ENCODE measurements at regions not wholly inside any gene's neighbourhood (a gene's known extent, or its start where the extent isn't known, plus 50 kb on each side); places are given as distances from the start of the nearest gene placed in this dataset.
"Not testable (repeated sequence)": the region's sequence is repeated elsewhere in the genome, so short reads cannot be mapped to it uniquely, and the experiment has no call there.

DNA sequence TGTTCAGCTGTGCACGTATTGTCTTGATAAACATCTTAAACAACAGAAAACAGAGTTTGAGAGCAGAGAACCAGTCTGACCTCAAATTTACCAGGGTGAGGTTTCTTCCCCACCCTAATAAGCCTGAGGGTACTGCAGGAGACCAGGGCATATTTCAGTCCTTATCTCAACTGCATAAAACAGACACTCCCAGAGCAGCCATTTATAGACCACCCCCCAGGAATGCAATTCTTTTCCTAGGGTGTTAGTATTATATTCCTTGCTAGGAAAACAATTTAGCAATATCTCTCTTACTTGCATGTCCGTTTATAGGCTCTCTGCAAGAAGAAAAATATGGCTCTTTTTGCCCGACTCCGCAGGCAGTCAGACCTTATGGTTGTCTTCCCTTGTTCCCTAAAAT is 747.2 kb downstream of the TTLL7 start:
- not testable (repeated sequence) for H3K27me3 ChIP-seq (ENCODE audit: control insufficient read depth in 2 of 2, insufficient read depth in 1 of 2, low read length in 1 of 2); H3K4me3 ChIP-seq (ENCODE audit: low read length in 2 of 2); DNase-seq (ENCODE audit: low read depth in 6 of 9, low spot score in 9 of 9); H3K4me1 ChIP-seq (ENCODE audit: control insufficient read depth in 2 of 2, insufficient read depth in 2 of 2, low read length in 2 of 2); H3K9me3 ChIP-seq (ENCODE audit: control insufficient read depth in 2 of 2, insufficient read depth in 1 of 2, low read length in 1 of 2); H3K36me3 ChIP-seq (ENCODE audit: control insufficient read depth in 2 of 2, insufficient read depth in 2 of 2, low read length in 1 of 2); H3K27ac ChIP-seq (ENCODE audit: low read depth in 1 of 2, low read length in 1 of 2)
- WGBS: 92% methylated on average over 4 of the region's 4 CpGs

DNA sequence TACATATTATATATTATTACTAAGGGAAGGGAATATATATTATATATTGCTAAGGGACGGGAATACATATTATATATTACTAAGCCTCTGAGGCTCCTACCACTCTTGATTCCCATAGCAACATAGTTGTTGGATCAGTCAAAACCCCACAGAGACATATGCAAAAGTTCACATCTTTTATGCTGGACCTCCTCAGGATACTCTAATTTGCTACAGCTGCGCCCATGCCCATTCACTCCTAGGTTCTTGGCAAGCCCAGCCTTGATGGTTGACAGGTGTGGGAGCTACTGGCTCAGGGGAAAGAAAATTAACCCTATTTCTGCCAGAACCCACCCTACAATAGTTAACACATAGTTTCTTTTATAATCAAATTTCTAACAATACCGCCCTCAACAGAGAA is 752.2 kb downstream of the TTLL7 start:
- 96% methylated on average over 3 of the region's 3 CpGs for WGBS
- not testable (repeated sequence) for H3K36me3 ChIP-seq (ENCODE audit: control insufficient read depth in 2 of 2, insufficient read depth in 2 of 2, low read length in 1 of 2)

DNA sequence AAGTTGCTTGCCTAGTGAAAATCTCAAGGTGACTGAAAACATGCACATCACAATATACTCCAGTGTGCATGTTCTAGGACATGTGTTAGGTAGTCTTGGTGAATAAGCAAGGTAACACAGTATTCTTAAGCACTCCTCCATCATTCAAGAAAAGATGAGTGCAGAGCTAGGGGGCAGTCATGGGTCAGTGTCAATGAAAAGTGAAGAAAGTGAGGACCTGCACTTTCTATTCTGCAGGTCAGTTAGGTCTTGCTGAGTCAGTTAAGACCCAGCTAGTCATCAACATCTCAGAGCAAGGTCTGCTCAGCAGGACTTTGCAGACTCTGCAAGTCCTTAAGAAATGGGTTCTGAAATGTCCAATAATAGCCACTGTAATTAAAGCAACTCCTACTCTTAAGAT is 754.1 kb downstream of the TTLL7 start:
- DNase-seq (ENCODE audit: low read depth in 6 of 9, low spot score in 9 of 9); H3K27ac ChIP-seq (ENCODE audit: low read depth in 1 of 2, low read length in 1 of 2); H3K4me3 ChIP-seq (ENCODE audit: low read length in 2 of 2); H3K4me1 ChIP-seq (ENCODE audit: control insufficient read depth in 2 of 2, insufficient read depth in 2 of 2, low read length in 2 of 2); H3K27me3 ChIP-seq (ENCODE audit: control insufficient read depth in 2 of 2, insufficient read depth in 1 of 2, low read length in 1 of 2); H3K9me3 ChIP-seq (ENCODE audit: control insufficient read depth in 2 of 2, insufficient read depth in 1 of 2, low read length in 1 of 2); H3K36me3 ChIP-seq (ENCODE audit: control insufficient read depth in 2 of 2, insufficient read depth in 2 of 2, low read length in 1 of 2): not testable (repeated sequence)

More for the DNA sequence above, 752.2 kb downstream of the TTLL7 start:
- H3K4me3 ChIP-seq (ENCODE audit: low read length in 2 of 2); H3K27me3 ChIP-seq (ENCODE audit: control insufficient read depth in 2 of 2, insufficient read depth in 1 of 2, low read length in 1 of 2); H3K27ac ChIP-seq (ENCODE audit: low read depth in 1 of 2, low read length in 1 of 2); H3K9me3 ChIP-seq (ENCODE audit: control insufficient read depth in 2 of 2, insufficient read depth in 1 of 2, low read length in 1 of 2); DNase-seq (ENCODE audit: low read depth in 6 of 9, low spot score in 9 of 9); H3K4me1 ChIP-seq (ENCODE audit: control insufficient read depth in 2 of 2, insufficient read depth in 2 of 2, low read length in 2 of 2): not testable (repeated sequence)

DNA sequence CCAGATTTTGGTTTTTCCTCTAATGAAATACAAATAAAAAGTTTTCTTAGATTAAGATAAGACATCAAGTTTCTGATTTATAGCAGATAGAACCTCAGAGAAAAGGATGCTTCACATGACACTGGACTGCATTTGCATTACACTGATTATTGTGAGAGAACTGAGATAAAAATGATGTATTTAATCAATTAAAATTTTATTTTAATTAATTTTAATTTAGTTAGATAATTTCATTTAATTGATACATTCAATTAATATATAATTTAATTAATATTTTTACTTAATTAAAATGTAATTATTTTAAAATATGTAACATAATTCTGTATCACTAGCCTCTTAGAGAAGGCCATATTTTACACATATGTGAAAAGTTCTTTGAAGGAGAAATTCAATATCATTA is 759.4 kb downstream of the TTLL7 start:
- not testable (repeated sequence) for DNase-seq (ENCODE audit: low read depth in 6 of 9, low spot score in 9 of 9); H3K36me3 ChIP-seq (ENCODE audit: control insufficient read depth in 2 of 2, insufficient read depth in 2 of 2, low read length in 1 of 2); H3K4me1 ChIP-seq (ENCODE audit: control insufficient read depth in 2 of 2, insufficient read depth in 2 of 2, low read length in 2 of 2); H3K4me3 ChIP-seq (ENCODE audit: low read length in 2 of 2); H3K27me3 ChIP-seq (ENCODE audit: control insufficient read depth in 2 of 2, insufficient read depth in 1 of 2, low read length in 1 of 2); H3K9me3 ChIP-seq (ENCODE audit: control insufficient read depth in 2 of 2, insufficient read depth in 1 of 2, low read length in 1 of 2); H3K27ac ChIP-seq (ENCODE audit: low read depth in 1 of 2, low read length in 1 of 2)

DNA sequence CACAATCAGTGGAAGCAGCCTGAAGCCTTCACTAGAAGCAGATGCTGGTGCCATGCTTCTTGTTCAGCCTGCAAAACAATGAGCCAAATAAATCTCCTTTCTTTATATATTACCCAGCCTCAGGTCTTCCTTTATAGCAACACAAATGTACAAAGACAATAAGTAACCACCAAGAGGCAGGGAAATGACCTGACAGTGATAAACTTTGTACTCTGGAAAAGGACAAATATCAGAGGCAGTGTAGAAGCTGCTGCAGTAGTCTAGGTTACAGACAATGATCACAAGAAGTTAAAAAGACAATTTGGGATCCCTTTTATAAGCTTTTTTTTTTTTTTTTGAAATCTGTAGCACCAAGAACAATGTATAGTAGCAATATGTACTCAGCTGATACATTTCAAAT is 760.3 kb downstream of the TTLL7 start:
- DNase-seq (ENCODE audit: low read depth in 6 of 9, low spot score in 9 of 9); H3K4me1 ChIP-seq (ENCODE audit: control insufficient read depth in 2 of 2, insufficient read depth in 2 of 2, low read length in 2 of 2); H3K36me3 ChIP-seq (ENCODE audit: control insufficient read depth in 2 of 2, insufficient read depth in 2 of 2, low read length in 1 of 2); H3K27me3 ChIP-seq (ENCODE audit: control insufficient read depth in 2 of 2, insufficient read depth in 1 of 2, low read length in 1 of 2); H3K4me3 ChIP-seq (ENCODE audit: low read length in 2 of 2); H3K9me3 ChIP-seq (ENCODE audit: control insufficient read depth in 2 of 2, insufficient read depth in 1 of 2, low read length in 1 of 2); H3K27ac ChIP-seq (ENCODE audit: low read depth in 1 of 2, low read length in 1 of 2): not testable (repeated sequence)

DNA sequence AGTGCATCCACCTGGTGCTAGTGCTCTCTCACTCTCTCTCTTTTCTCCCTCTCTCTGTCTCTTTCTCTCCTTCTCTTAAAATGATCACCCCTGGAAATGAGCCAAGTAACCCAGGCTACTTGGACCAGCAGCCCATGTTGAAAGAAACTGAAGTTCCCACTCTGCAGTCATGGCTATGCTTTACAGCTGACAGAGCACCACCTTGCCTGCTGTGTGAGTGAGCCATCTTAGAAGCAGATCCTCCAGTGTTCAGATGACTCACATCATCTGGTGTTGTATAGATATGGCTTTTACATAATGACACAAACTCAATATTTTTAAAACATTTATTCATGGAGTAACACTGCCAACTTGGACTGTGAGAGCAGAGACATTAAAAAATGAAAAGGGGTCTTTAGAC is 779.1 kb downstream of the TTLL7 start:
- not testable (repeated sequence) for H3K27me3 ChIP-seq (ENCODE audit: control insufficient read depth in 2 of 2, insufficient read depth in 1 of 2, low read length in 1 of 2); H3K9me3 ChIP-seq (ENCODE audit: control insufficient read depth in 2 of 2, insufficient read depth in 1 of 2, low read length in 1 of 2); H3K36me3 ChIP-seq (ENCODE audit: control insufficient read depth in 2 of 2, insufficient read depth in 2 of 2, low read length in 1 of 2); DNase-seq (ENCODE audit: low read depth in 6 of 9, low spot score in 9 of 9); H3K4me3 ChIP-seq (ENCODE audit: low read length in 2 of 2); H3K4me1 ChIP-seq (ENCODE audit: control insufficient read depth in 2 of 2, insufficient read depth in 2 of 2, low read length in 2 of 2); H3K27ac ChIP-seq (ENCODE audit: low read depth in 1 of 2, low read length in 1 of 2)

DNA sequence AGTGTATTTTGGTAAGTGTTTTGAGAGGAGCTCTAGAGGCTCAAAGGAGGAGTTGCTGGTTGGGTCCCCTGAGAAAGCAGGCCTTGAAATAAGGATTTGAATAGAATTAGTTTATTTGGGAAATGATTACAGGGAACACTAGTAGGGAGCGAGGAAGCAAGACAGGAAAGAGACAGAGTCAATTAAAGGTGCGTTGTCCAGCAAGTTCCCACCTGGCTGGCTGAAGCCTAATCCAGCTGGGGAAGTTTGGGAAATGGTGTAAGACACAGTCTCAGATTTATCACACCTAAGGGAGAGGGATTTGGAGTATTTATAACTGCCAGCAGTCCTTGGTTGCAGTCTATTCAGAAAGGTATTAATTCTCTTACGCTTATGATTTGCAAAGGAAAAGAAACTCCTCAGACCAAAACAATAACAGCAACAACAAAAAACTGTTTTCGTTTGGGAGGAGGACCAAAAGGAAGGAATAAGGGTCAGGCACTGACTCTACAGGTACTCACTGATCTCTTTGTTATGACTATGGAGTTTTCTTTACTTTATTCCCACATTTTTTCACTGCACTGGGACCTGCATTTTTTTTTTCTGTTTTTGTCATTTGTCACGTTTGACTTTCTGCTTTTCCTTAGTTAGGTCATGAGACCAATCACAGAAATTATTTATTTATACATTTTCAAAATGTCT is 780.8 kb downstream of the TTLL7 start:
- H3K27ac ChIP-seq (ENCODE audit: low read depth in 1 of 2, low read length in 1 of 2); H3K4me1 ChIP-seq (ENCODE audit: control insufficient read depth in 2 of 2, insufficient read depth in 2 of 2, low read length in 2 of 2); DNase-seq (ENCODE audit: low read depth in 6 of 9, low spot score in 9 of 9); H3K4me3 ChIP-seq (ENCODE audit: low read length in 2 of 2); H3K36me3 ChIP-seq (ENCODE audit: control insufficient read depth in 2 of 2, insufficient read depth in 2 of 2, low read length in 1 of 2); H3K27me3 ChIP-seq (ENCODE audit: control insufficient read depth in 2 of 2, insufficient read depth in 1 of 2, low read length in 1 of 2); H3K9me3 ChIP-seq (ENCODE audit: control insufficient read depth in 2 of 2, insufficient read depth in 1 of 2, low read length in 1 of 2): not testable (repeated sequence)
- WGBS: 85% methylated on average over 5 of the region's 5 CpGs

DNA sequence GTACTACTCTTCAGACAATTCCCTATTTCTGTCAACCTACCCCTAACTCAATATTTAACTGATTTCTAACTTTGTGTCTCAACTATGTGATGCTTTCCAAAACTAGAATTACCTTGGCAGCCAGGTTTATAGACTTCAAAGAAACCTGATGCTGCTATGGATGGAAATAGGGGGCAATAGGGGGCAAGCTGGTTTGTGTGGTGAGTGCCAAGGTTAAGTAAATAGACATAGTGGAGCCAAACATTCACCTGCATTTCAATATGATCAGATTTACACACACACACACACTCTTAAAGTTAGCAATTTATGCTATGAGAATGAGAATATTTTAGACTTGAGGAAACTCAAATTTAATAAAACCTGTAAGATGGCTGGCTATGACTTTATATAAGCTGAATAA is 784.6 kb downstream of the TTLL7 start:
- H3K27ac ChIP-seq (ENCODE audit: low read depth in 1 of 2, low read length in 1 of 2); DNase-seq (ENCODE audit: low read depth in 6 of 9, low spot score in 9 of 9); H3K4me3 ChIP-seq (ENCODE audit: low read length in 2 of 2); H3K36me3 ChIP-seq (ENCODE audit: control insufficient read depth in 2 of 2, insufficient read depth in 2 of 2, low read length in 1 of 2); H3K9me3 ChIP-seq (ENCODE audit: control insufficient read depth in 2 of 2, insufficient read depth in 1 of 2, low read length in 1 of 2); H3K4me1 ChIP-seq (ENCODE audit: control insufficient read depth in 2 of 2, insufficient read depth in 2 of 2, low read length in 2 of 2); H3K27me3 ChIP-seq (ENCODE audit: control insufficient read depth in 2 of 2, insufficient read depth in 1 of 2, low read length in 1 of 2): not testable (repeated sequence)

DNA sequence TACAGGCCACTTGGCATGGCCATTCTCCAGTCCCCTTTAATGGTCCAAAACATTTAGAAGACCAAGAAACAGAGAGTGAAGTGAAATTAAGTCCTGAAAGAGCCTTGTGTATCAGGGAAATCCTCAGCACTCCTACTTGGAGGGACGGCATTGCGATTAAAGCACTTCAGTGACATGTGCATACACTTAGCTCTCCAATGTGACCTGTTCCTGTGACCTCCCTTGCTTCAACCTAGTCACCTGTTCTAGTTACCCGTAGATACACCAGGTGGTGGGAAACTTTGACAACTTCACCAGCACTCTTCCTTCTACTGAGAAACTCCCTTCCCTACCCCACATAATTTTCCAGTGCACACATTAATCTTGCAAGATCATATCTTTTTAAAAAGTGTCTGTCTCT is 785.3 kb downstream of the TTLL7 start:
- not testable (repeated sequence) for H3K9me3 ChIP-seq (ENCODE audit: control insufficient read depth in 2 of 2, insufficient read depth in 1 of 2, low read length in 1 of 2); H3K27me3 ChIP-seq (ENCODE audit: control insufficient read depth in 2 of 2, insufficient read depth in 1 of 2, low read length in 1 of 2); H3K27ac ChIP-seq (ENCODE audit: low read depth in 1 of 2, low read length in 1 of 2); H3K36me3 ChIP-seq (ENCODE audit: control insufficient read depth in 2 of 2, insufficient read depth in 2 of 2, low read length in 1 of 2); DNase-seq (ENCODE audit: low read depth in 6 of 9, low spot score in 9 of 9); H3K4me3 ChIP-seq (ENCODE audit: low read length in 2 of 2); H3K4me1 ChIP-seq (ENCODE audit: control insufficient read depth in 2 of 2, insufficient read depth in 2 of 2, low read length in 2 of 2)
- 100% methylated on average over 3 of the region's 3 CpGs for WGBS

DNA sequence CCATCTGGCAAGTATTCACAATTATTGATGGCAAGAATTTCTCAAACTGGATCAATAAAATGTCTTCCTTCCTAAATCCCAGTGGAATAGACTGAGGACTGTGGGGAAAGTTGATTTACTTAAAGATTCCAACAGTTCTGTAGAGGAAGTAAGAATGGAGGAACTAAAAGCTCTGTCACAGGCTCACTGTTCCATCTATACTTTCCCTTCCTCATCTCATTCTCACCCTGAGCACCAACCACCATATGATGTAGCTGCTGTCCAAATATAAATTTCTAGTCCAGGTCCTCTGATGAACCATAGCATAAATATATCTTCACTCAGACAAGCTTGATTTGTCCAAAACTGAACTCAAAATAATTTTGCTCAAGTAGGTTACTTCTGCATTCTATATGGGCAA is 786.9 kb downstream of the TTLL7 start:
- H3K4me3 ChIP-seq (ENCODE audit: low read length in 2 of 2); H3K4me1 ChIP-seq (ENCODE audit: control insufficient read depth in 2 of 2, insufficient read depth in 2 of 2, low read length in 2 of 2); DNase-seq (ENCODE audit: low read depth in 6 of 9, low spot score in 9 of 9); H3K27me3 ChIP-seq (ENCODE audit: control insufficient read depth in 2 of 2, insufficient read depth in 1 of 2, low read length in 1 of 2); H3K9me3 ChIP-seq (ENCODE audit: control insufficient read depth in 2 of 2, insufficient read depth in 1 of 2, low read length in 1 of 2); H3K27ac ChIP-seq (ENCODE audit: low read depth in 1 of 2, low read length in 1 of 2); H3K36me3 ChIP-seq (ENCODE audit: control insufficient read depth in 2 of 2, insufficient read depth in 2 of 2, low read length in 1 of 2): not testable (repeated sequence)
